A549 (cell line): ENCODE measurements at regions not wholly inside any gene's neighbourhood (a gene's known extent, or its start where the extent isn't known, plus 50 kb on each side); places are given as distances from the start of the nearest gene placed in this dataset.

Source experiments
- ESRRA ChIP-seq: fragments of 150-350 bp; IDR thresholded peaks from 2 replicates; pipeline ENCODE4 v1.6.1; 2014; ENCODE audit warnings: mild to moderate bottlenecking, low read length, borderline replicate concordance
- HEYL ChIP-seq: fragments of 250-450 bp; sonication (Bioruptor Pico); IDR thresholded peaks from 2 replicates; pipeline ENCODE4 v1.8.0; 2021; ENCODE audit warnings: mild to moderate bottlenecking, moderate library complexity
- MYC ChIP-seq: IDR thresholded peaks from 2 replicates; pipeline ENCODE4 v1.6.1; 2012; ENCODE audit warnings: mild to moderate bottlenecking, inconsistent platforms, low read length, improper control_type of control experiment, borderline replicate concordance
- POLR2A ChIP-seq: IDR thresholded peaks from 2 replicates; pipeline ENCODE4 v1.6.1; 2012; ENCODE audit warnings: mild to moderate bottlenecking, low read length
- RAD21 ChIP-seq, 2 experiments: fragments of >200 bp in 1 of 2; sonication (Bioruptor Twin) in 1 of 2; formaldehyde crosslinking in 1 of 2; IDR thresholded peaks in 1 of 2; conservative IDR thresholded peaks in 1 of 2; 2 replicates in 1 of 2; 3 replicates in 1 of 2; pipeline ENCODE4 v1.6.1; 2012 to 2018; ENCODE audit warnings: inconsistent platforms in 1 of 2
- ZFP36 ChIP-seq: fragments of 450-650 bp; IDR thresholded peaks from 2 replicates; pipeline ENCODE4 v1.6.1; 2014; ENCODE audit warnings: borderline replicate concordance; ENCODE audit not compliant: partially characterized antibody
- TF ChIP-seq, protein P1 (sequence below): fragments of >200 bp; sonication (Bioruptor Twin); formaldehyde crosslinking; IDR thresholded peaks from 3 replicates; pipeline ENCODE4 v1.5.1; 2016

DNA sequence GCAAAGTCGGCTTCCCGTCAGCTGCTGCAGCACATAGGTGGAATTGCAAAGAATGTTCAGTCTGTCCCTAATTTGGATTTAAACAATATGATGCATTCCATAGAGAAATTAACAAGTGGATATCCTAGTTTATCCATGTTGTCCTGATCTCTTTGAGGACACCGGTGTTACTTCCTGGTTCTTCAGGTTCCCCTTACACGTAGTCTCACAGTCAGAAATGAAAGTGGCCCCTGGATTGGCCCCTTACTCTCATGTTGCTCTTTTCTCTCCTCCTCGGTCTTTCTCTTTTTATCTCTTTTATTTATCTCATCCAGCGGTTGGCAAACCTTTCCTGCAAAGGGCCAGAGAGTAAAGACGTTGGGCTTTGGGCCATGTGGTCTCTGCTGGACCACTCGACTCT, 265.1 kb downstream of the GAS1 start:
- TF ChIP-seq, protein P1, sequence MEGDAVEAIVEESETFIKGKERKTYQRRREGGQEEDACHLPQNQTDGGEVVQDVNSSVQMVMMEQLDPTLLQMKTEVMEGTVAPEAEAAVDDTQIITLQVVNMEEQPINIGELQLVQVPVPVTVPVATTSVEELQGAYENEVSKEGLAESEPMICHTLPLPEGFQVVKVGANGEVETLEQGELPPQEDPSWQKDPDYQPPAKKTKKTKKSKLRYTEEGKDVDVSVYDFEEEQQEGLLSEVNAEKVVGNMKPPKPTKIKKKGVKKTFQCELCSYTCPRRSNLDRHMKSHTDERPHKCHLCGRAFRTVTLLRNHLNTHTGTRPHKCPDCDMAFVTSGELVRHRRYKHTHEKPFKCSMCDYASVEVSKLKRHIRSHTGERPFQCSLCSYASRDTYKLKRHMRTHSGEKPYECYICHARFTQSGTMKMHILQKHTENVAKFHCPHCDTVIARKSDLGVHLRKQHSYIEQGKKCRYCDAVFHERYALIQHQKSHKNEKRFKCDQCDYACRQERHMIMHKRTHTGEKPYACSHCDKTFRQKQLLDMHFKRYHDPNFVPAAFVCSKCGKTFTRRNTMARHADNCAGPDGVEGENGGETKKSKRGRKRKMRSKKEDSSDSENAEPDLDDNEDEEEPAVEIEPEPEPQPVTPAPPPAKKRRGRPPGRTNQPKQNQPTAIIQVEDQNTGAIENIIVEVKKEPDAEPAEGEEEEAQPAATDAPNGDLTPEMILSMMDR = no peak
- TF ChIP-seq MYC (no peak), ESRRA (no peak), POLR2A (no peak), ZFP36 (no peak), HEYL (CRISPR knock-in tag) (no peak), RAD21 (conservative IDR thresholded peaks at IDR 0.05 in 1 of 2, IDR thresholded peaks at IDR 0.05 in 1 of 2) (no peak)
